Stimulated activated effector memory CD8-positive, alpha-beta T cell treated with anti-CD3 and anti-CD28 coated beads, Interleukin-12 subunit alpha, Interleukin-12 subunit beta, amount 100 ng/mL, for 72 hours (primary cell): ENCODE measurements at regions not wholly inside any gene's neighbourhood (a gene's known extent, or its start where the extent isn't known, plus 50 kb on each side); places are given as distances from the start of the nearest gene placed in this dataset.
"Not testable (repeated sequence)": the region's sequence is repeated elsewhere in the genome, so short reads cannot be mapped to it uniquely, and the experiment has no call there.

Experiments
- ATAC-seq: fragments of 150-1000 bp; cut with Tn5 transposase; 2 replicates; pipeline ENCODE4 v1.10.0; 2021
- DNase-seq, 2 donors: peaks; one replicate each; pipeline ENCODE4 v3.0.0; 2021 to 2022; ENCODE audit warnings: low spot score in 2 of 2
- H3K27ac Mint-ChIP-seq: one replicate; pipeline ENCODE4 v1.8.0; 2022; ENCODE audit warnings: mild to moderate bottlenecking, mixed read lengths
- H3K36me3 Mint-ChIP-seq: one replicate; pipeline ENCODE4 v1.8.0; 2022; ENCODE audit warnings: mild to moderate bottlenecking, mixed read lengths
- H3K4me1 Mint-ChIP-seq: one replicate; pipeline ENCODE4 v1.8.0; 2022; ENCODE audit warnings: mixed read lengths
- H3K4me3 Mint-ChIP-seq: one replicate; pipeline ENCODE4 v1.8.0; 2022; ENCODE audit warnings: mild to moderate bottlenecking, mixed read lengths
- H3K9me3 Mint-ChIP-seq: one replicate; pipeline ENCODE4 v1.8.0; 2022; ENCODE audit warnings: mixed read lengths

DNA sequence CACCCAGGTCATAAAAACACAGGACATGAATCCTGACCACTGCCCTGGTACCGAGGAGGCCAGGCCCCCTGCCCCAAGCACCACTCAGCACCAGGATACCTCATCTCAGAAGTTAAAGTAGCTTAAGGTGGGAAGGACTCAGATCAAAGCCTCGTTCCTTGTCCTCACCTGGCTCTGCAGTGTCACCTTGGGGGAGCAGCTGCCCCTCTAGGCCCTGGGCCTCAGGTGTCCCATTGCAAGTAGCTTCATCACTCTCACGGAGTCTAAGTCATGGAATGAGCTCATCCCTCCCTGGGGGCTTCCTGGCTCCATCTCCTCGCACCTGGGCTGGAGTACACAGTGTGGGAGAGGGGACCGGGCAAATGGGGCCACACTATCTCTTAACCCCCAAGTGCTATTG is 148.0 kb downstream of the TPRA1 start:
- Mint-ChIP-seq H3K4me1 (no peaks in the 10 kb centered on the region), H3K9me3 (no peaks in the 10 kb centered on the region), H3K36me3 (no peaks in the 10 kb centered on the region), H3K4me3 (no peak overlapping the region), H3K27ac (no peak overlapping the region)
- DNase-seq (no peak), ATAC-seq (no peak)

DNA sequence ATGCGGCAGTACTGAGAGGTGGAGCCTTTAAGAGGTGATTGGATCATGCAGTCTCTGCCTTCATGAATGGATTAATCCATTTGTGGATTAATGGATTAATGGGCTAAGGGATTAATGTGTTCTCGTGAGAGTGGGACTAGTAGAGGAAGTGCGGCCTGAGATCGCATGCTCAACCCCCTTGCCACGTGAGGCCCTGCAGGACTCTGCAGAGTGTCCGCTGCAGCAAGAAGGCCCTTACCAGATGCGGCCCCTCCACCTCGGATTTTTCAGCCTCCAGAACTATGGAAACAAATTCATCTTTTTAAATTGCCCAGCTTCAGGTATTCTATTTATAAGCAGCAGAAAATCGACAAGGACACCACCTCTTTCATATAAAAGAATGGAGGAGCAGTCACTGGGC is 148.8 kb downstream of the TPRA1 start:
- H3K4me3 Mint-ChIP-seq: no peak overlapping the region
- no peak overlapping the region for H3K27ac Mint-ChIP-seq
- DNase-seq: no peak
- H3K9me3 Mint-ChIP-seq: no peaks in the 10 kb centered on the region
- no peak for ATAC-seq
- H3K36me3 Mint-ChIP-seq: no peaks in the 10 kb centered on the region
- H3K4me1 Mint-ChIP-seq: no peaks in the 10 kb centered on the region

DNA sequence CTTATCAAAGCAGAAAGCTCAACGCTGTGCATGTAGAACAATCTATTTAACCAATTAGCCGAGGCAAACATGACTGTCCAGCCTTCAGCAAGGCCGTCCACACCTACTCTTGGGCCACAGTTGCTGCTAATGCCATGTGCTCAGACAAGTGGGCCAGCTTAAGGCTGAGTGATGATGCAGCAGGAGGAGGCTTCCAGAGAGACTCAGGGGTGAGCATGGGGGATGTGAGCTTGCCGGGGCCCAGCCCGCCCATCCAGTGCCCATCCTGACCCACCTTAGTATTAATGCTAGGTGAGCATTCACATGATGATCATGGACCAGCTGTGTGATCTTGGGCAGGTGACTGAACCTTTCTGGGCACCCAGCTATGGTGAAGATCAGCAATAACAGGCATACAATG is 150.1 kb downstream of the TPRA1 start:
- H3K4me1 Mint-ChIP-seq: no peaks in the 10 kb centered on the region
- ATAC-seq: no peak
- H3K27ac Mint-ChIP-seq: no peak overlapping the region
- H3K4me3 Mint-ChIP-seq: no peak overlapping the region
- DNase-seq: no peak
- H3K36me3 Mint-ChIP-seq: no peaks in the 10 kb centered on the region
- H3K9me3 Mint-ChIP-seq: no peaks in the 10 kb centered on the region

DNA sequence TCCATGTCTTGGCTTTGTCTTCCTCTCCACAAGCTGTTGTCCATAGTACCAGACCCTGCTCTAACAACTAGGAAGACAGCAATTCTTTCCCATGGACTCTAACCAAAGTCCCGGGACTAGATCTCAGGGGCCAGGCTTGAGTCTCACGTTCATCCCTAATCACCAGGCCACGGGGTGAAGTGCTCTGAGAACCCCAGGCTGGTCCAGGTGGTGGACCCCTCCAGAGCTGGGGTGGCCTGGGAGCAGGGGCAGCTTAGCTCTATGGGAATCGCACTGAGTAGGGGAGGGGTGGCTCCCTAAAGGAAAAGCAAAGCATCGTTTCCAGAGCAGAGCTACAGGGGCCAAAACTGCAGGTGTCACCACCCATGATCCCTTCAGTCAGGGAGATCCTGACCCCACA is 150.9 kb downstream of the TPRA1 start:
- no peak for DNase-seq
- Mint-ChIP-seq H3K4me3 (no peak overlapping the region), H3K36me3 (no peaks in the 10 kb centered on the region), H3K27ac (no peak overlapping the region), H3K4me1 (no peaks in the 10 kb centered on the region), H3K9me3 (no peaks in the 10 kb centered on the region)
- ATAC-seq: no peak

GRCh38 chr3:127438951-127439350 is 151.1 kb upstream of the PRR20G start:
- DNase-seq: no peak
- Mint-ChIP-seq H3K4me1 (no peaks in the 10 kb centered on the region), H3K36me3 (no peaks in the 10 kb centered on the region), H3K27ac (no peak overlapping the region), H3K9me3 (no peaks in the 10 kb centered on the region), H3K4me3 (no peak overlapping the region)
- no peak for ATAC-seq

DNA sequence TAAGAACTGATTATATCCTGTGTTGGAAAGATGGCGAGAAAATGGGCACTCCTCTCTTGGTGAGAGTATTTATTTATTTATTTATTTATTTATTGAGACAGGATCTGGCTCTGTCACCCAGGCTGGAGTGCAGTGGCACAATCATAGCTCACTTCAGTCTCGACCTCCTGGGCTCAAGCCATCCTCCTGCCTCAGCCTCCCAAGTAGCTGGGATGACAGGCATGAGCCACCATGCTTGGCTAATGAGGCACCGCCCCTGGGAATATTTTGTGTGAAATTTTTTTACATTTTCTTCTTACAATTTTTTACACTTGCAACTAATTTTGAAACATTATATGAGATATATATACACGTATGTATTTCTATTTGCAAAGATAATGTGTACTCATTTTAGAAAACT is 150.5 kb upstream of the PRR20G start:
- no peak for DNase-seq
- no peak for ATAC-seq
- H3K4me3 Mint-ChIP-seq: no peak overlapping the region
- H3K36me3 Mint-ChIP-seq: no peaks in the 10 kb centered on the region
- H3K27ac Mint-ChIP-seq: no peak overlapping the region
- H3K9me3 Mint-ChIP-seq: no peaks in the 10 kb centered on the region
- H3K4me1 Mint-ChIP-seq: no peaks in the 10 kb centered on the region

- H3K9me3 Mint-ChIP-seq, H3K4me3 Mint-ChIP-seq, H3K36me3 Mint-ChIP-seq, H3K27ac Mint-ChIP-seq, ATAC-seq, DNase-seq, H3K4me1 Mint-ChIP-seq: not testable (repeated sequence)
Measured at GRCh38 chr3:127435299-127435698, 147.5 kb upstream of the PRR20G start.

DNA sequence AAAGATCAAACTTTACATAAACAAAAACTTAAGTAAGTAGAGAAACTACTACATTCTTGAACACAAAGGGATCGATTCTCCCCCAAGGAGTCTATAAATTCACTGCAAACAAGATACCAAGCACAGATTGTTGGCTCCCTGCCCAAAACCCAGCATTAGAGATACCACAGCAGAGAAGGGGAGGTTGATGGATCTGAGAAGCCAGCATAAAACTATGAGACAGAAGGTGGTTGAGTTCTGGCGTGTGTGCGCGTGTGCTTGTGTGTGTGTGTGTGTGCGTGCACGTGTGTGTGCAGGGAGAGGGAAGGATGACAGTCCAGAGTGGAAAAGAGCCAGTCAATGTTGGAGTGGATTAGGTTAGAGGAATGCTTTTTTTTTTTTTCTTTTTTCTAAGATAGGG is 143.2 kb upstream of the PRR20G start:
- no peak for DNase-seq
- Mint-ChIP-seq H3K4me1 (no peaks in the 10 kb centered on the region), H3K9me3 (no peaks in the 10 kb centered on the region), H3K4me3 (no peak overlapping the region), H3K27ac (no peak overlapping the region), H3K36me3 (no peaks in the 10 kb centered on the region)
- ATAC-seq: no peak

DNA sequence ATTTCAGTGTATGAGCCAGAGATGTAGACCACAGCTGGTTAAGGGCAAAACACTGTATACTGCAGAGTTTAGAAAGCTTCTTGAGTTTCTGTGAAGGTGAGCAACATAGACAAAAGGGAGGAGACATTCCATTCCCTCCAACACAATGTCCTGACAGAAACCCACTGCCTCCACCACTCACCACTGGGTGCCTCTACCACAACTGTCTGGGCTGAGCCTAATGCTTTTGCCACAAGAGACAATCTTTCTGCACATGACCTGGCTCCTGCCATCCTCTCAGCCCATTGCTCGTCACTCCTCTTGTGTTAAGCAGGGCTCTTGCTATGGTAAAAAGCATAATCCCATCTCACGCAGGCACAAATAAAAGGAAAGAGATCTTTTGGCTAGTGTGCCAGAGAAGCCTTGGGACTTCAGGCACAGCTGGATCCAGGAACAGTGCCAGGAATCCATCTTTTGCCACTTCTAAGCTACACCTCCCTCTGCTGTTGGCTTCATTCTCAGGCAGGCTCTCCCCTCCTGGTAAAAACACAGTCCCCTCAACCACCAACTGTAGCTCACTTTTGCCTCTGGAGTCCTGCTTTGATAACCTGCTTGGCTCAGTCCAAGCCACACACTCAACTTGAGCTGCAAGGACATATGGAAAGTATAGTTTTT is 140.6 kb upstream of the PRR20G start:
- Mint-ChIP-seq H3K4me1 (no peaks in the 10 kb centered on the region), H3K9me3 (no peaks in the 10 kb centered on the region), H3K27ac (no peak overlapping the region), H3K4me3 (no peak overlapping the region), H3K36me3 (no peaks in the 10 kb centered on the region)
- ATAC-seq (no peak), DNase-seq (no peak)

- DNase-seq: no peak
- no peak for ATAC-seq
- no peaks in the 10 kb centered on the region for H3K36me3 Mint-ChIP-seq
- no peaks in the 10 kb centered on the region for H3K9me3 Mint-ChIP-seq
- H3K4me1 Mint-ChIP-seq: no peaks in the 10 kb centered on the region
- no peak overlapping the region for H3K4me3 Mint-ChIP-seq
- H3K27ac Mint-ChIP-seq: no peak overlapping the region
Measured at GRCh38 chr3:127427666-127428065, 139.8 kb upstream of the PRR20G start.

GRCh38 chr3:127427156-127427555 is 139.3 kb upstream of the PRR20G start:
- Mint-ChIP-seq H3K4me1 (no peaks in the 10 kb centered on the region), H3K36me3 (no peaks in the 10 kb centered on the region), H3K4me3 (no peak overlapping the region), H3K9me3 (no peaks in the 10 kb centered on the region), H3K27ac (no peak overlapping the region)
- ATAC-seq (no peak), DNase-seq (no peak)

DNA sequence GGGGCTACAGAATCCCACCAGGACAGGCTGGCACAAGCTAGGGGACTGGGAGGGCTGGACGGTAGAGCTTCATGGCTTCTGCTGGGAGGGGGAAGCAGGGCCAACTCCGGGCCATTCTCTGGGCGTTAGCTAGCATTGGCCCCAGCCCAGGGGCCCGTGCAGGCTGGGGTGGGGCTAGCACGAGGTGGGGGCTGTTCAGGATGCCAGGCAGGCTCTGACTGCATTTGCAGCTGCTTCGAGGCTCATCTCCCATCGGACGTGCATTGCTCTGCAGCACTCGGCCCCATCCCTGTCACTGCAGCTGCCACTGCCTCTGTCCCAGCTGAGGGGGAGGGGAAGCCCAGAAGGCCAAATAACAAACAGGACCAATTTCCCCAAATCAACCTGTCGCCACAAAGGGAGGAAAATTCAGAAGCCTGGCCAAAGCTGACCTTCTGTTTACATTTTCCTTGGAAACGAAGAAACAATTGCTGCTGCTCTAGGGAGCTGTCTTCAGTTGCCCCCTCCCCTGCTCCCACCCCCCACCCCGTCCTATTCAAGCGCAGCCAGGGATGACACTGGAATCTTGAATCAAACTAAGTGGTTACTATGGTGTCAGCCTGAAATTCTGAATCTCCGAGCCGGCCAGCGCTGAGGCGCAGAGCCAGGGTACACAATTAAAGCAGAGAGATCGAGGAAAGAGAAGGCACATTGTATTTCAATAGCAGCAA is 138.8 kb upstream of the PRR20G start:
- no peaks in the 10 kb centered on the region for H3K36me3 Mint-ChIP-seq
- no peak overlapping the region for H3K27ac Mint-ChIP-seq

GRCh38 chr3:127425505-127426443 is 137.9 kb upstream of the PRR20G start:
- ATAC-seq (no peak), DNase-seq (no peak)
- Mint-ChIP-seq H3K36me3 (no peaks in the 10 kb centered on the region), H3K4me3 (no peak overlapping the region), H3K4me1 (no peaks in the 10 kb centered on the region), H3K9me3 (no peaks in the 10 kb centered on the region), H3K27ac (no peak overlapping the region)

More for the DNA sequence above, 138.8 kb upstream of the PRR20G start:
- DNase-seq (no peak), ATAC-seq (no peak)
- Mint-ChIP-seq H3K9me3 (no peaks in the 10 kb centered on the region), H3K4me1 (no peaks in the 10 kb centered on the region), H3K4me3 (no peak overlapping the region)

DNA sequence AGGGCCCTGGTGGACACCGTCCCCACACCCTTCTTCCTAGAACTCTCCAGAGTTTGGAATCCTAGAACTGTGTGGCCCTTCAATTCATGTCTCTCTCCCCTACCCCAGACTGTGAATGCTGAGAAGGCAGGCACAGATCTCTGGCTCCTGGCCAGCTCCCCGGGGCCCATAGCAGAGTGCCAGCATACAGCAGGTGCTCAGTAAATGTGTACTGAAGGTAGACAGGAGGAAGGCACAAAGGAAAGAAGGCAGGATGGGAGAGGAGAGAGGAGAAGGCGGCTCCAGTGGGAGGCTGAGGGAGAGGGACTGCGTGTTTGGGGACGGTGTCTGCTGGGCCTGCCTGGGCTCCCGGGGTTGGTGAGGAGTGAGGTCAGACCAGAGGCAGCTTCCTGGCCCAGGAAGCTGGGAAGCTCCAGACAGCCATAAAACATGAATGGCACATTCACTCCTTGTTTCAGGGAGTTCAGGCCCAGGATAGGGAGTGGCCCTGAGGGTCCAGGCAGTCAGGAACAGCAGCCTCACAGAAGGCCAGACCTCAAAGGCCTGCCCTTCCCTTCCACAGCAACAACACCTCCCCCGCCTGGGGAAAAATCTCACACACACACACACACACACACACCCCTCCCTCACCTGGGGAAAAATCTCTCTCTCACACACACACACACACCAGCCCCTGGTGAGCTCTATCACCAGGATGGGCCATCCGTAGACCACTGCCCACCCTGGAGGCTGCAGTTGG is 137.1 kb upstream of the PRR20G start:
- no peak overlapping the region for H3K4me3 Mint-ChIP-seq
- no peaks in the 10 kb centered on the region for H3K4me1 Mint-ChIP-seq
- DNase-seq: no peak
- H3K9me3 Mint-ChIP-seq: no peaks in the 10 kb centered on the region
- H3K27ac Mint-ChIP-seq: no peak overlapping the region
- no peak for ATAC-seq
- no peaks in the 10 kb centered on the region for H3K36me3 Mint-ChIP-seq
